K562 (cell line): ENCODE measurements at regions not wholly inside any gene's neighbourhood (a gene's known extent, or its start where the extent isn't known, plus 50 kb on each side); places are given as distances from the start of the nearest gene placed in this dataset.

Experiments
- ATAC-seq: fragments of 200-7000 bp; cut with Tn5 transposase; 3 replicates; pipeline ENCODE4 v1.9.1; 2020; ENCODE audit warnings: moderate library complexity
- BruUV-seq: library from RNA; stranded (reverse); fragments of 400-500 nt; replicated peaks from 2 replicates; lab custom pipeline; 2021; lab: Mats Ljungman, UMichigan
- CTCF ChIA-PET: fragments of 300-600 bp; formaldehyde crosslinking; extraction: SDS; loops from one replicate; lab custom pipeline; 2021; ENCODE audit warnings: low intra/inter-chr PET ratio; lab: Yijun Ruan, JAX
- POLR2A ChIA-PET: fragments of 300-600, 350-650 bp; sonication (Branson Sonifier 250); formaldehyde crosslinking; extraction: SDS; loops from one replicate; lab custom pipeline; 2021; ENCODE audit warnings: antibody characterized with exemption, inconsistent platforms; lab: Yijun Ruan, JAX
- DNase-seq, 4 experiments: peaks; one replicate each; pipeline versions ENCODE4 v3.0.0 to v3.0.0-alpha.2; 2011 to 2018; ENCODE audit warnings: low spot score in 3 of 4, mixed read lengths in 3 of 4; ENCODE audit errors: extremely low read depth in 1 of 4
- FAIRE-seq: peaks from 2 replicates; lab custom pipeline; 2011; peaks lifted over from hg19 to GRCh38; lab: Jason Lieb, UNC
- H2AFZ ChIP-seq: 2 replicates; pipeline ENCODE4 v1.6.0; 2011; ENCODE audit warnings: low read depth, low read length, control low read depth, inconsistent platforms
- H3K27ac ChIP-seq: fragments of 200-600 bp; 3 replicates; pipeline ENCODE4 v1.8.0; 2011; ENCODE audit warnings: low read depth, mild to moderate bottlenecking, control low read depth, inconsistent platforms, low read length, moderate library complexity, mixed read lengths; ENCODE audit errors: extremely low read depth
- H3K27me3 ChIP-seq, 2 experiments: fragments of 300-600 bp in 1 of 2; 2 replicates in 1 of 2; 3 replicates in 1 of 2; pipeline versions ENCODE4 v1.6.0 to v1.8.0; 2011; ENCODE audit warnings: inconsistent platforms in 2 of 2, low read length in 2 of 2, mild to moderate bottlenecking in 1 of 2, mixed read lengths in 1 of 2, moderate library complexity in 1 of 2; ENCODE audit not compliant: control insufficient read depth in 2 of 2, insufficient read depth in 2 of 2
- H3K36me3 ChIP-seq: fragments of 300-600 bp; 3 replicates; pipeline ENCODE4 v1.8.0; 2011; ENCODE audit warnings: mild to moderate bottlenecking, low read length, inconsistent platforms; ENCODE audit not compliant: control insufficient read depth, insufficient read depth
- H3K4me1 ChIP-seq, 2 experiments: fragments of 200-600 bp in 1 of 2; replicated peaks in 1 of 2; 2 replicates in 1 of 2; 3 replicates in 1 of 2; pipeline versions ENCODE4 v1.5.1 to v1.8.0; 2011; ENCODE audit warnings: inconsistent platforms in 2 of 2, low read length in 2 of 2, mild to moderate bottlenecking in 1 of 2, mixed read lengths in 1 of 2, moderate library complexity in 1 of 2; ENCODE audit not compliant: control insufficient read depth in 2 of 2, insufficient read depth in 2 of 2
- H3K4me2 ChIP-seq: 2 replicates; pipeline ENCODE4 v1.6.1; 2011; ENCODE audit warnings: low read length, control low read depth, inconsistent platforms, mixed read lengths; ENCODE audit not compliant: insufficient read depth
- H3K4me3 ChIP-seq: fragments of 200-600 bp; sonication (generic), shearing (Covaris generic); 2 replicates; pipeline ENCODE4 v1.5.1; 2016; ENCODE audit warnings: control low read depth, inconsistent platforms
- H3K79me2 ChIP-seq: fragments of 200-600 bp; 3 replicates; pipeline ENCODE4 v1.8.0; 2011; ENCODE audit warnings: low read length, inconsistent platforms; ENCODE audit not compliant: control insufficient read depth, insufficient read depth
- H3K9ac ChIP-seq, 2 experiments: 2 replicates each; pipeline versions ENCODE4 v1.6.0 to v1.6.1; 2011; ENCODE audit warnings: low read depth in 2 of 2, low read length in 2 of 2, control low read depth in 1 of 2, inconsistent platforms in 1 of 2, mild to moderate bottlenecking in 1 of 2, mixed read lengths in 1 of 2; ENCODE audit not compliant: insufficient read depth in 1 of 2
- H3K9me1 ChIP-seq: one replicate; pipeline ENCODE4 v1.6.0; 2011; ENCODE audit warnings: inconsistent platforms, mild to moderate bottlenecking, low read length, moderate library complexity; ENCODE audit not compliant: control insufficient read depth, insufficient read depth
- H3K9me3 ChIP-seq: replicated peaks from 2 replicates; pipeline ENCODE4 v1.5.1; 2011; ENCODE audit warnings: low read depth, low read length, inconsistent platforms; ENCODE audit not compliant: control insufficient read depth, insufficient read depth
- H4K20me1 ChIP-seq: replicated peaks from 2 replicates; pipeline ENCODE4 v1.6.1; 2011; ENCODE audit warnings: low read length, inconsistent platforms, mixed read lengths; ENCODE audit not compliant: control insufficient read depth, insufficient read depth
- BACH1 ChIP-seq: fragments of 200-800 bp; sonication (Bioruptor generic); IDR thresholded peaks from 2 replicates; pipeline ENCODE4 v1.6.1; 2016; ENCODE audit warnings: missing genetic modification characterization, missing compliant biosample characterization
- CHCHD3 ChIP-seq: fragments of 250-450 bp; sonication (Bioruptor Pico); IDR thresholded peaks from 2 replicates; pipeline ENCODE4 v2.1.2; 2022; ENCODE audit warnings: mild to moderate bottlenecking
- HDAC3 ChIP-seq: fragments of 450-650 bp; IDR thresholded peaks from 2 replicates; pipeline ENCODE4 v1.6.1; 2018; ENCODE audit warnings: borderline replicate concordance, mild to moderate bottlenecking, moderate library complexity; ENCODE audit not compliant: partially characterized antibody
- KLF6 ChIP-seq: fragments of 250-450 bp; sonication (Bioruptor Pico); IDR thresholded peaks from 2 replicates; pipeline ENCODE4 v1.4.0; 2020; ENCODE audit warnings: mild to moderate bottlenecking, moderate library complexity, borderline replicate concordance
- LARP7 ChIP-seq: fragments of 450-650 bp; IDR thresholded peaks from 2 replicates; pipeline ENCODE4 v1.6.1; 2016
- NEUROD1 ChIP-seq: fragments of 150-350 bp; IDR thresholded peaks from 2 replicates; pipeline ENCODE4 v1.6.1; 2014; ENCODE audit warnings: borderline replicate concordance, low read length, low read depth; ENCODE audit not compliant: partially characterized antibody
- PYGO2 ChIP-seq: fragments of 450-650 bp; IDR thresholded peaks from 2 replicates; pipeline ENCODE4 v1.6.1; 2016; ENCODE audit warnings: mild to moderate bottlenecking, missing genetic modification characterization, moderate library complexity, missing compliant biosample characterization
- SMARCE1 ChIP-seq: fragments of 450-650 bp; IDR thresholded peaks from 2 replicates; pipeline ENCODE4 v1.7.1; 2016; ENCODE audit warnings: mild to moderate bottlenecking
- TARDBP ChIP-seq: fragments of 450-650 bp; IDR thresholded peaks from 2 replicates; pipeline ENCODE4 v1.6.1; 2016
- UBTF ChIP-seq, 2 experiments: IDR thresholded peaks; 2 replicates each; pipeline ENCODE4 v1.6.1; 2012; ENCODE audit warnings: improper control_type of control experiment in 2 of 2, low read depth in 2 of 2, low read length in 2 of 2, borderline replicate concordance in 1 of 2
- ZFP30 ChIP-seq: fragments of 250-450 bp; sonication (Bioruptor Pico); IDR thresholded peaks from 2 replicates; pipeline ENCODE4 v1.8.0; 2022; ENCODE audit warnings: moderate library complexity, mild to moderate bottlenecking, inconsistent platforms, borderline replicate concordance
- ZNF592 ChIP-seq: fragments of 450-650 bp; IDR thresholded peaks from 2 replicates; pipeline ENCODE4 v1.6.1; 2017; ENCODE audit warnings: antibody characterized with exemption, mild to moderate bottlenecking
- in situ Hi-C: fragments of 300-500 bp; cut with MboI; formaldehyde crosslinking; loops from 4 replicates; pipeline ENCODE4 v1.15.0; 2018; ENCODE audit warnings: inconsistent platforms, mixed read lengths
- intact Hi-C: fragments of 100-400 bp; cut with micrococcal nuclease; formaldehyde crosslinking; loops from 2 replicates; pipeline ENCODE4 v1.14.2; 2022
- TF ChIP-seq, protein P1 (sequence below): sonication (generic); formaldehyde crosslinking; IDR thresholded peaks from 2 replicates; pipeline ENCODE4 v1.8.0; 2022; ENCODE audit warnings: missing genetic modification reagents, mild to moderate bottlenecking, moderate library complexity, borderline replicate concordance

- TF ChIP-seq HDAC3 (no peak), ZFP30 (CRISPR knock-in tag) (no peak), NEUROD1 (no peak), CHCHD3 (CRISPR knock-in tag) (no peak)
Observed at GRCh38 chr5:136511046-136511445, 145.7 kb upstream of the TRPC7 start (continued).

DNA sequence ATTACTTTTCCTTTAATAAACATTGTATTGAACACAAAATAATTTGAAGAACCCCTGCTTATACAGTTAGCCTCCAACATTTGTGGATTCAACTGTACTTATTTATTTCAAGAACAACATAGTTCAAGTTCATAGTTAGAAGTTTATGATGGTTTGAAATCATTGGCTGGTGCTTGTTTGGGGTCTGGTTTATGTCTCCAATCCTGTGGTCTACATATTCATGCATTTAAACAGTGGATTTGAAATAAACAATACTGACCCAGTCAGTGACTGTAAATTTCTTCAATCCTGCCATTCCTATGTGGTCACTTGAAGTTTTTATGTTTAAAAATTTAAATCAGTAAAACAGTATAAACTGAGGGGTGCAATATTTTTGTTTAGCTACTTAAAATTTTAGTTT is 145.1 kb upstream of the TRPC7 start:
- ATAC-seq (no peak), DNase-seq (no peak), FAIRE-seq (no peak)
- intact Hi-C loops (no loop called here), in situ Hi-C loops (no loop called here)
- POLR2A ChIA-PET = no interaction called here
- Histone ChIP-seq H3K9me1 (no peaks in the 10 kb centered on the region), H3K27me3 (no peaks in the 10 kb centered on the region), H3K9me3 (no peaks in the 10 kb centered on the region), H4K20me1 (peaks cover 4% of the 10 kb centered on the region), H3K9ac (no peak overlapping the region), H3K27ac (no peak overlapping the region), H3K36me3 (no peaks in the 10 kb centered on the region), H3K79me2 (peaks cover 6% of the 10 kb centered on the region; the same call in 2 of the 3 replicates), H2AFZ (no peak overlapping the region), H3K4me1 (peaks cover 0 to 3% of the 10 kb centered on the region in 2 experiments; a peak in 1 of 5 replicates), H3K4me3 (no peak overlapping the region), H3K4me2 (no peak overlapping the region)
- no TSS peak for BruUV-seq
- CTCF ChIA-PET = interaction anchor here (0.5 kb wide), 1 partner anchor 1039 kb away, joined by 4 read pairs; no protein-coding TSS in a partner anchor
- TF ChIP-seq SMARCE1 (no peak), PYGO2 (no peak), TARDBP (no peak), KLF6 (CRISPR knock-in tag) (no peak), UBTF (IDR thresholded peaks at IDR 0.05; ENCODE audit: borderline replicate concordance in 1 of 2, low read depth in 2 of 2, low read length in 2 of 2) (no peak), ZNF592 (no peak), BACH1 (no peak), LARP7 (no peak)
- TF ChIP-seq, protein P1, sequence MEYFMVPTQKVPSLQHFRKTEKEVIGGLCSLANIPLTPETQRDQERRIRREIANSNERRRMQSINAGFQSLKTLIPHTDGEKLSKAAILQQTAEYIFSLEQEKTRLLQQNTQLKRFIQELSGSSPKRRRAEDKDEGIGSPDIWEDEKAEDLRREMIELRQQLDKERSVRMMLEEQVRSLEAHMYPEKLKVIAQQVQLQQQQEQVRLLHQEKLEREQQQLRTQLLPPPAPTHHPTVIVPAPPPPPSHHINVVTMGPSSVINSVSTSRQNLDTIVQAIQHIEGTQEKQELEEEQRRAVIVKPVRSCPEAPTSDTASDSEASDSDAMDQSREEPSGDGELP (CRISPR knock-in tag) = no peak
